NOMO-1 (cell line): ENCODE measurements at regions not wholly inside any gene's neighbourhood (a gene's known extent, or its start where the extent isn't known, plus 50 kb on each side); places are given as distances from the start of the nearest gene placed in this dataset.

ENCODE experiments used
- DNase-seq, 2 experiments: peaks; one replicate each; lab custom pipeline; 2025; ENCODE audit not compliant: unreplicated experiment in 2 of 2; lab: John Stamatoyannopoulos, UW

DNA sequence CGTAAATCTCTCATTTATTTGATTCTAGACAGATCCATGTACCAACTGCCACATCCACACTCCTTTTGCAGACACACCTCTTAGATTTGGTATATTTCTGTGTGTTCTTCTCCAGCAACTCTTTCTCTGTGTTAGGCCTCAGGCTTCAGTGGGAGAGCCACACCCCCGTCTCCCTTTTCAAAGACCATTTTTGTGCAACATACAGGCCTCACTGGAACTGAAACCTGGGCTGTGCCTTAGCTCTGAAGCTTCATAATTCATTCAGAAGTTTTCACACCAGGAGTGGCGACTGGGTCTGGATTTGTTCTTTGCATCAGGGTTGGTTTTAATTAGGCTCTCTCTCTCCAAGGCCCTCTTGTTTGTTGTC lies 170.2 kb downstream of the THBS2 start:
- no peak for DNase-seq

DNA sequence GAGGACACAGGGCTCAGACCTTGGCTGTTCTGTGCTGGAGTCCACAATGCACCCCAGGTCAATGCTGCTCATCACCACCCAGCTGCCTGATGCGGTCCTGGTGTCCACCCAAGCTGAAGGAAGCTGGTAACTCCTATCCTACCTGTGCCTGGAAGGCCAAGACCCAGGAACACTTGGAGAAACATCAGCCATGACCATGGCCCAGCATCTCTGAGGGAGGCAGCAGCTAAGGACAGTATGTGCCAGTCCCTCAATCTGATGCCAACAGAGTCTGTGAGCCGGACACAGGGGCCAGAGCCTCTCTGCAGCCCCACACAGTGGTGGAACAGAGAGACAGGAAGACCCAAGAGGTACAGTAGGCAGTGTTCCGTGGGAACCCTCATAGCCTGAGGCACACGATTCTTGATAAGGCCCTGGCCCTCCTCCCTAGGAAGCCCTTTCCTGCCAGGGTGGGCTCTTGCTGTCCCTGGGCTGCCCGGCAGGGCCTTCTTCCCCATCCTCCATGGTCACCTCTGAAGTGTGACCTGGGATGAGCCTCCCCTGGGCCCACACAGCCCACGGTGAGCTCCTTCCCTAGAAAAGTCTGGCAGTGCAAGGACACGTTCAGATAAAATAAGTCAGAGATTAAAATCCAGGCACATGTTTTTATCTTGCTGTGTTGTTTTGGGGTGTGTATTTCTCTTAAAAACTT lies 170.7 kb downstream of the THBS2 start:
- DNase-seq, result no peak

DNA sequence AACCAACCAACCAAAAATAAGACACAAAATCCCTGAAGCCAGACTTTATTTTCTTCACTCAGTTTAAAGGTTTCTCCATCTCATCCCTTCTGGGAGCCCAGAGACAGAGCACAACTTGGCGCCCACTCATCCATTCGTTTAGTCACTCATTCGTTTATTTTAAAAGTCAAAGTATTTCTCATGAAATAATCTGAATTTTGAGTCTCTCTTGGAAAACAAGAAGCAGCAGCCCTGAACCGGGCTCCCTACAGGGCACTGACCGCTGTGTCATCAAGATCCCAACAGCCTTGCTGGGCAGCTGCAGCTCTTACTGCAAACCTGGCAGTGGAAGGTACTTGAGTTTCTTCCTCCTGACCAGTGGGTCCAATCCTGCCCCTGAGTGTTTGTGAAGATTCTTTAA lies 171.6 kb downstream of the THBS2 start:
- DNase-seq, result no peak

DNA sequence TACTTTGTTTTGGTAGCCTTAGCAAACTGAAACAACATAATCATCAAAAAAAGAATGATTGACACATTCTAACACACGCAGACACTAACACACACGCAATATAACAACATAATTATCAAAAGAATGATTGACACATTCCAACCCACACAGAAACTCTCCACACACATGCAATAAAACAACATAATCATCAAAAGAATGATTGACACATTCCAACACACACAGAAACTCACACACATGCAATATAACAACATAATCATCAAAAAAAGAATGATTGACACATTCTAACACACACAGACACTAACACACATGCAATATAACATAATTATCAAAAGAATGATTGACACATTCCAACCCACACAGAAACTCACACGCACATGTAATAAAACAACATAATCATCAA lies 172.4 kb downstream of the THBS2 start:
- DNase-seq, result no peak

DNA sequence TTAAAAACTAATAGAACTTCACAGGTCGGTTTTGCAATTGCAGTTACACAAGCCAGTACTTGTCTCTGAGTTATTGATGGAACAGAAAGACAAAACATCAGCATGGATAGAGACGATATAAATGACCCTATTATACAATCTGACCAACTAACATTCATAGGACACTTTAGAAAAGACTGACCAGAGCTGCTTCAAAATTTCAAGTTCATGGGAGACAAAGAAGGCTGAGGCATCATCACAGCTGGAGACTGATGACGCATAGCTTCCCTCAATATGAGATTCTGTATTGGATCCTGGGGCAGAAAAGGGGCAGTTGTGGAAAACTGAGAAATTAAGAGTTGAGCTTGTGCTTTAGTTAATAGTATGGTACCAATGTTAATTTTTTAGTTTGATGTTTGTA lies 174.0 kb downstream of the THBS2 start:
- DNase-seq, result no peak

DNA sequence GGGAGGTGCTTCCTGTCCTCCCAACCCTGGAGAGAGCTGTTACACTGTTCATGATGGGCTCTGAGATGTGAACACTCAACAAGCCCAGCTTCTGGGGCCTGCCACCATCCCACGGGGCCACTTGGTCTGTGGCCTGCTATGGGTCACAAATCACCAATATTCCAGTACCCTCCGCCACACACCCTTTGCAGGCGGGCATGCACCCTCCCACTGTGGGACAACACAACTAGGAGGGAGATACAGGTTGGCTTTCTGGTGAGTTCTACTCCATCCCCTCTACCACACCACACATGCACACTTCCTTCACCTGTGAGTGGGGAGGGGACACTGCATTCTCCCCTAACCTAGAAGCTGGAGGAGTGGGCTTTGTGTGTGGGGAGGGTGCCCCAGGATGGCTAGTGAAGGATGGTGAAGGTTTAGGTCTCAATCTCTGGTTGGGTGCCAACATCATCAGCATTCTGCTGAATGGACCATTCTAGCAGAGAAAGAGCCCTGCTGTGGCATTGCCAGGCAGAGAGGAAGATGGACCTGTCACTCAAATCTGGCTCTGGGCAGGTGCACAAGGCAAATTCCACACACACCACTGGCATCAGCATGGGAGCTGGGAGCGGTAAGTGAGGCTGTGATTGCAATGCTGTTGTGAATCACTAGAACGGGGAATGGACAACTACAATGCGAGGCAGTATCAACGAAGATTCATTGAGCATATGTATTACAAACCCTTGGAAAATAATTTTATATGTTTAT lies 175.1 kb downstream of the THBS2 start:
- no peak for DNase-seq

DNA sequence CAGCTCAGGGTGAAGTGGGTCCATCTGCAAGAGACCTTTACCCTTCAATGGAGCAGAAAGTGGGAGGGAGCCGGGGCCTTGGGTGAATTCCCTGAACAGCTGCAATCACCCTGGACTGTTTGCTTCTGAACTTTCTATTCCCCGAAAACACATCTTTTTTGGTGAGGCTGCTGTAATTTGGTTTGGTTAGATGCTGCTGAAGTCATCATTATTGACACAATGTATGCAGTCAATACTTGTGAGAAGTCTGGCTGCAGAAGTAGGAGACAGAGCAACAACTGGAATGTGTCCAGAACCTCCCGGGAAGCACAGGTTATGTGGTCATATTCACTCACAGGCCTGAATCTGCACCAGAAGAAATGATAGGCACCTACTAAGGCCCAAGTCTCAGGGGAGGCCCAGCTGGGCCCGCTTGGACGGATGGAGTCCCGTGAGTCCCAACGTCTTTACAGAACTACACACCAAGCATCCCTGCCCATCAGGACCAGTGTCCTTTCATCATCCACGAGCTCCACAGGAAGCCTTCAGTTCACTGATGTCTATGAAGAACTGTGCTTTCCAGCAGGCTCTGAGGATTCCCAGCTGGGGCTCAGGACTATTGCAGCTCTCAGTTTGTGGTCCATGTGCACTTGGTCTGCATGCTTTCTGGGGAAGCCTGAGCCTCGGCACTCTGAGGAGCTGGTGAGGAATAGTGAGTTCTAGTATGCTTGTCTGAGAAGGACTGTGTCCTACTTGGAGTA lies 177.6 kb downstream of the THBS2 start:
- DNase-seq, result no peak

DNA sequence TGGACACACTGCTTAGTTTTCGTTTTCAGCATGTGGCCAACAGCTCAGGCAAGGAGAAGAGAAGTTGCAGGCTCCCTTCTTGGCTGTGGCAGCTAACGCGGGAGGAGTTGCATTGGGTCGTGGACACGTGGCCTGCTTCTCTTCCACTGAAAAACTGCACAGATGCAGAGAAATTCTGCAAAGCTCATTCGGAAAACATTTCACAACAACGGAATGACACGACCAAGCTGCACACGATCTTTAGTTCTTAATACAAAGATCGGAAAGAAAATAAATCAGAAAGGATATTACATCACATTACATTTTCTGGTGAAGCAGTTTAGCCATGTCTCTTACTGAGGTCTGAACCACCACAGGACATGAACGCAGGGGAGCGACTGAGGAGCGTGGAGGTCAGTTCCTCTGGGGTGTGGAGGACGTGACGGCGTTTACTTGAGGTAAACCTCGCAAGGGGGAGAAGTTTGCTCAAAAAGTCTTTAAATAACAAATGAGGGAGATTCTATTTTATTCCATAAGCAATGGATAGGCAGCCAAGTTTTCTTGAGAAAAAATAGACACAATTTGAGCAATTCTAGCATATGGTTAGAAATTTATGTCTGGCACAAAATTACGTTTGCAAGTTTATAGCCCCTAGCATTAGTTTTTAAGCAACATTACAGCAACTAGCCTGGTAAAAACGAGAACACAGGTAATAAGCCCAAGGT lies 178.3 kb downstream of the THBS2 start:
- DNase-seq, result peak in 1 of 2 experiments; percentile 7

DNA sequence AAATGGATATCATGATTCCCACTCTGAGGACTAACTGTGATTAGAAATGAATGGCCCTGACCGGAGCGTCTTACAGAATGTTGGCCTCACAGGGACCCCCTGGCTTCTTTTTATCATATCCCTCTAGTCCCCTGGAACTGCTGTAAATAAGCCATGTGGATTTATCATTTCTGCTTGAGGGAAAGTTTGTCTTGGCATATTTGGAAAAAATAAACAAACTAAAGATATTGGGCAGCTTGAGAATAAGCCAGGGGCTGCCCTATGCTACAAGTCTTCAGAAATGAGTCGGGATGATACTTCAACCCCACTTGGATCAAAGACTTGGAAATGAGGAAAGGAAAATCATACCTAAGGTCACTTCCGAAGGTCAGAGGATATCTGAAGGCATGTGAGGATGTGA lies 179.1 kb downstream of the THBS2 start:
- no peak for DNase-seq

DNA sequence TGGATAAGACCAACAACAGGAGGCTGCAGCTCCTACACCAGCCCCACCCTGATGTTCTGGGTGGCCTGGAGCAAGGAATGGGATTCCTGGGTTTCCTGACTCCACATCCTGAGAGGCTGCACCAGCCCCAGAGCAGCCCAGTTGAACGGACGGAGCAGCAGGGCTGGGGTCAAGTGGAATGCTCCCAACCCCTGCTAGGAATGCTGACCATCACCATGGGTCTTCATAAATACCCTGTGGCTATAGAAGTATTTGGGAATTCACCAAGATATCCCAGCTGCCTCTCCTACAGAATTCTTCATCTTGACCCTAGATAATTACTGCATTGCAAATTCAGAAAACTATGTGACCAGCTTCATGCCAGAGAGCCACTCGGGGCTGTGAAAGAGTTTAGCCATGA lies 180.3 kb downstream of the THBS2 start:
- DNase-seq, result no peak

DNA sequence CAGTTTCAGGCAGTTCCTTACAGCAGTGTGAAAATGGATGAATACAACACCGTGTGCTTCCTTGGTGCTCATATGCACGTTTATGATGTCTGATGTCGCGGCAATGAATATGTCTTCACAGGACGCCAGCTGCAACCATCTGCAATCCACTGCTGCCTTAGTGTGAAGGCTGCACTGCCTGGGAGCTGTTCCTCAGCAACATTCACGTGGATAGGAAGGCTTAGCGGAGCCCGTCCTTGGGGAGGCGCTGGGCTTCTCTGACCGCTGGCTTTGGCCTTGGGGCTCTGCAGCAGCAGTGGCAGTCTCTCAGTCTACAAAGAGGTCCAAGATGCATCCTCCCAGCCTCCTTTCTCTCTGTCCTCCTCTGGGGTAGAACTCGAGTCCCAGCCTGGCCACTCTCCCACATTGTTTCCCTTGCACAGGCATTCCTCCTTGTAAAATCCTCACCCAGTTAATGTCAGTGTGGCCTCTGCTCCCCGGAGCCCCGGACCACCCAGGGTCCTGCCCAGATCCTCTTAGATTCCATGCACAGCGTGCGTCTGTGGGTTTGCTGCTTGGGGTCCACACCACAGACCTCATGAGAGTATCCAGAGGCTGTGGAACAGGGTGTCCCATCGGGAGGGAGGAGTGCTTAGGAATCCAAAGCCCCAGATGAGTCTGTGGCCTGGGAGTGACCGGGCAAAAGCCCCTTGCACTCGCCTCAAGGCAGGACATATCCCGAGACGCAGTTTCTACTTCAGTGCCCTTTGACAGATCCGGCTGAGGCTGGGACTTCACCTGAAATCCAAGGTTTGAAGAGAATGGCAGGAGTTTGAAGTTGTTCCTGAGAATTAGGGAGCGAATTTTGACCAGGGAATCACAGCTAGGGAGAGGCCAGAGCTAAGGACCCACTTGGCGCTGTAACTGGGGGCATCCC lies 181.3 kb downstream of the THBS2 start:
- no peak for DNase-seq

DNA sequence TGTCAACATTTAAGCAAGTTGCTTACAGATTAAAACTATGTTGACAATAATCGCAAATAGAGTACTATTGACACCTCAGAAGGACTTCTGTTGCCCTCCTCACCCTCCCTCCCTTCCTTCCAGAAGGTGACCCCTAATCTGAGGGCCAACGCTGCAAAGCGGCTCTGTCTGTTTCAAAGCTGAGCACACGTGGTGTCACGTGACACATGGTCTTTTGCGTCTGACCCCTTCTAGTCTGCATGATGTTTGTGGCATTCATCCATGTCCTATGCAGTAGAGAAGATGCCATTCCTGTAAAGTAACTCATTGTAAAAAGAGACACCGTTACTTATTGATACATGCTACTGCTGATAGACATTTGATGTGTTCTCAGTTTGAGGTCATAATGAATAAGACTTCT lies 182.3 kb downstream of the THBS2 start:
- DNase-seq, result no peak

DNA sequence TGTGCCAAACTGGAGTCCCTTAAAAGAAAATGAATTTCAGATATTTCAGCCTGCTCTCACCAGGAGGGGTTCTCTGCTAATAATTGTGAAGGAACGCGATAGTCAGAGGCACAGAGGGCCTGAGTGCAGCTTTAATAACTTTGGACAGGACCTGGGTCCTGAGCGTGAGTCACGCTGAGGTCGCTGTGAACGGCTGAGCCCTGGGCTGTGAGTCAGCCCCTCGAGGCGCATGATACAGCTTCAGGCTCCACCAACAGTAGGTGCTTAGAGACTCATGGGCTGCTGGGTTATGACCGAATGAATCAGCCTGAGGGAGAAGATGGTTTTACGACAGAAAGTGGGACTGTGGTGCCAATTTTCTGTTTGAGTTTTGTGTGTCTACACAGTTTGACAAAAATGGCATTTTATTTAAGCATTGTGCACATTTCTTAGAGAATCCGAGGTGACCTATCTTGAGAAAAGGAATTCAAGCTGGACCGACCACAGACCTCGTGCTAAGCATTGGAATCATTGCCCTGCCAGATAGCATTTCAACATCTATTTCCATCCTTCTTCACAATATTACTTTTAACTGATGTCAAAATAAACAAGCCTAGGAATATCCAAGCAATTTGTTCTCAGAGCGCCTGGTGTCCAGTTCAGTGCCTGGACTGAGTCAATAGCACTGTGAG lies 183.0 kb downstream of the THBS2 start:
- peak in 1 of 2 experiments; percentile 23 for DNase-seq

DNA sequence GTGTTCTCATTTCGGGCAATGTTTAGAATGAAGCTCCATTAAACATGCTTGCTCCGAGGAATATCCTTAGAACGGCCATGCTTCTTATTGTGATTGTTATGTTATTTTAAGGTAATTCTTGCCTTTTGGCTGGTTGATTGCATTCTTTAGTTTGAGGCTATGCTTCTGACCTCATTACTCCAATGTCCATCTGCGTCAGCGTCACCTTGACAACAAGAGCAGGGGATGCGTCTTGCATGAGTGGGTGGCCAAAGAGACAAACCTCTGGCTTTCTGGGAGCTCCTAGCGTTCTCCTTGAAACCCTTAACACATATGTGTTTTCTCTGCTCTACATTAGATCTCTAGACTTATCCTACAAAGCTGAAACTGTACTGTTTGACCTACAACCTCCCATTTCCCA lies 184.3 kb downstream of the THBS2 start:
- DNase-seq, result no peak

DNA sequence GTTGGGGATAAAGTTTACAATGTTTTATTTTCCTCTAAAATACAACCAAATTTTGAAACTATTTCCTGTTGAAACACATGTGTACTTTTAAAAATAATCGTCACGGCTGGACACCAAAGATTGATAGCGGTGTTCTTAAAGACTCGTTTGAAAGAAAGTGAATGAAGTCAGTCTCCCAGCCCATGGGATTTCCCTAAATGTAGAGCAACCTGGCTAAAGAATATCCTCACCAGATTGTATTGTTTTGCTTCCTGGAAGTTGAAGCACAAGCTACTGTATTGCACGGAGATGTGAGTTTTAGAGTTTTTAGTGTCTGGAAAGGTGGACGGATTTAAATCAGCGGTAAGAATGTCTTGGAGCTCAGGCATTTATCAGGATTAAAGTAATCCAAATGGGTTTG lies 189.5 kb downstream of the THBS2 start:
- DNase-seq, result no peak

DNA sequence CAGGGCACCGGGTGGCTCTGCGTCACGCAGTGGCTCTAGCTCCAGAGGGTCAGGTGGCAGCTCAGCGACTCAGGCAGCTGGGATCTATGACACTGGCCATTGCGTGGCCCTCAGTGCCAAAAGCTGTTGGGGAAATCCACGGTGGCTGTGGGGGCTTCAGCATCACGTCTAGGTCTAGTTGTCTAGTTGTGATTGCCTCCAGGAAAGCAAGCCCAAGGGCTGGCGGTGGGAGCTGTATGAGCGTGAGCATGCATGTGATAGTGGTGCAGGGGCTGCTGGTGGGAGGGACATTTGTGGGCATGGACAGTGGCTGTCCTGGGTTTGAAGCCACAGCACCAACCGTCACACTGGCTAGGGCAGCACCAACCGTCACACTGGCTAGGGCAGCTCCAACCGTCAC lies 191.4 kb downstream of the THBS2 start:
- DNase-seq, result no peak

DNA sequence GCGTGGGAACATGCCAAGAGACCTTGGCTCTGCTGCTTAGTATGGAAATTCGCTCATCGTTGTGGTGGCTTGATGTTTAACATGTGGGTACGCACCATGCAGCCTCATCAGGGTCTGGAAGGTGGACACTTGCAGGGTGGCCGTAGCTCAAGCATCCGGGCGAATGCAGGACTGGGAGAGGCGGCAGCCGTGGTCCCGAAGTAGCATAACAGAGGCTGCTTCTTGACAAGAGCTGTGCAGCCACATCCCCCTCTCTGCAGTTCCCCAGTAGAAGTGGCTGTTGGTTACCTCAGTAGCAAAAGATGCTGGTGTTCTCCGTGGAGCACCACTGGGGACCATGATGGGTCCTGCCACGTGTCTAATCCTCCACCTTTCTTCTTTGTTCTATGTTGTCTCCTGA lies 195.0 kb downstream of the THBS2 start:
- DNase-seq, result no peak

DNA sequence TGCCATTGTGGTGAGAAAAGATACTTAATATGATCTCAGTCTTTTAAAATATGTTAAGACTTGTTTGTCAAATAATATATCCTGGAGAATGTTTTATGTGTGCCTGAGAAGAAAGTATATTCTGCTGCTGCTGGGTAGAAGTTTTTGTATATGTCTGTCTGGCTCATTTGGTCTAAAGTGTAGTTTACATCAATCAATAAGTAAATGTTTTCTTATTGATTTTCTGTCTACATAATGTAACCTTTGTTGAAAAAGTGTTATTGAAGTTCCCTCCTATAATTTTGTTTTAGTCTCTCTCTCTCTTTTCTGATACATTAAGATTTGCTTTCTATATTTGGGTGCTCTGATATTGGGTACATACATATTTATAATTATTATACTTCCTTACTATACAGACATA lies 201.2 kb downstream of the THBS2 start:
- no peak for DNase-seq

DNA sequence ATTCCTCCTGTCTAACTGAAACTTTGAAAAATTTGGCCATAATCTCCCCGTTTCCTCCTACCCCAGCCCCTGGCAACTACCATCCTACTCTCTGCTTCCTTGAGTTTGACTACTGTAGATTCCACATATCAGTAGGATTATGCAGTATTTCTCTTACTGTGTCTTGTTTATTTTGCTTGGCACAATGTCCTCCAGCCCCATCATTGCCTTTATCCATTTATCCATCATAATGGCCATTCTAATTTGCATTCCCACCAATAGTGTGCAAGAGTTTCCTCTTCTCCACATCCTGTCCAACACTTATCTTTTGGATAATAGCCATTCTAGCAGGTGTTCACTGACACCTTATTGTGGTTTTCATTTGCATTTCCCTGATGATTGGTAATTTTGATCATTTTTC lies 202.3 kb downstream of the THBS2 start:
- no peak for DNase-seq

DNA sequence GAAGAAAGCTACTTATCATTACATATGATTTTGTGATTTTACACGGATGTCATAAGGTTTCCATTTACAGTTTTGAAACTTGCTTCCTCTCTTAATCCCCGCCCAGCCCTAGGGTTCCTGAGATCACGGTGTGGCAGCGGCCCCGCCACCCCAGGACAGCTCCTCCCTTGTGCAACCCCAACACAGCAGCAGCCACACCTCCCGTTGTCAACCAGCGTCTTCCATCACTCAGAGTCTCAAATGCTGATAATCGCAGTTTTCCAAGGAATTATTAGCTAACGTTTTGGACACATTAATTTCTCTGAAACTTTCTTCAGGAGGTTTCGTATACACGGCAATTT lies 204.8 kb downstream of the THBS2 start:
- DNase-seq, result peak in 1 of 2 experiments; percentile 7
